Ecto neural progenitor cell (in vitro differentiated cells): ENCODE measurements at regions not wholly inside any gene's neighbourhood (a gene's known extent, or its start where the extent isn't known, plus 50 kb on each side); places are given as distances from the start of the nearest gene placed in this dataset.

Source experiments
- DNase-seq: peaks from one replicate; pipeline ENCODE4 v3.0.0-alpha.2; 2018; ENCODE audit warnings: low spot score

DNA sequence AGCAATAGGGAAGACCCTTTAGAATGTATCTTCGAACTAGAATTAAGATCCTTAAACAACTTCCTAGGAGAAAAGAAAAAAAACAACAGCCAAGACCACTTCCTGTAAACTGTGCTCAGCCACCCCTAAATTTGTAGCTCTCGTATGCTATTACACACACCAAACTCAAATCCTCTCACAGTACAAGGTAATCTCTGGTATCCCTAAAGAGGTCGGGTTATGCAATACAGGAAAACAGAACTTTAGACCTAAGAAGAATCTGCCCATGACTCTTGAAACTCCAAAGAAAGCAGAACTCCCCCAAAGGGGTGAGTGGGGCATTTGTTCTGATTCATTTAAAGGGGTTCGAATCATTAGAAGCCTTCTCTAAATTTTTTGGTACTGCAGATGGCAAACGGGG lies 170.9 kb upstream of the CASK start:
- no peak for DNase-seq

DNA sequence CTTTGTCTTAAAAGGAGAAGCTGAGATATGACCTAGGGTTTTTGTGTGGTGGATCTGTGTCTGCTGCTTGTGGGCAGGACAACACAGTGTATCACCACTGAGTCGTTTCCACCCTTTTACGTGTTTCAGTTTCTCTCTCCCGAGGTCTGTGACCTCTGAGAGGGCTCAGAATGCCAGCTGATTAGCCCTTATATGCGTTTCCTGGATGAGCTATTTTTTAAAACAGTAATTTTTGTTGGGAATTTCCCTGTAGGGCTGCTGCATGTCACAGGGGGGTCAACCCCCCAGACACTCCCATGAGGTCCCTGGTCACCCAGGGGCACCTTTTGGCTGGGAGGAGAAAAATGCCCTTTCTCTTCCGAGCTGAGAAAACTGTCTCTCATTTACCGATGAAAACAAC lies 170.4 kb upstream of the CASK start:
- no peak for DNase-seq

DNA sequence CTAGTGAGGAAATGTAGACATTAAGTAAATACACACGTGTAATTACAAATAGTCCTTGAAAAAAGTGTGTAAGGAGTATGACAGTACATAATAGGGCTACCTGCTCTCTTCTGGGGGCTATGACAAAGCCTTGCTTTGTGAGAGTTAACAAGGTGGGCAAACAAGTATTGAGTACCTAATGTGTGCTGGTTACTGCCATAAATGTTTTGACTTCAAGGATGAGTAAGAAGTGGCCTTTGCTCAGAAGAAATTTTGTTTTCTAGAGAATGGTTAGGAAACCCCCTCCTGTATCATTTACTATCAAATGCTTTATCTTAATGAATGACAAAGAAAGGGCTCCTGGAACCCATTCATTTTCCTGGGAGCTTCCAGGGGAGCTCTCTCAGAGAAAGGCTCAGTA lies 167.0 kb upstream of the CASK start:
- no peak for DNase-seq

DNA sequence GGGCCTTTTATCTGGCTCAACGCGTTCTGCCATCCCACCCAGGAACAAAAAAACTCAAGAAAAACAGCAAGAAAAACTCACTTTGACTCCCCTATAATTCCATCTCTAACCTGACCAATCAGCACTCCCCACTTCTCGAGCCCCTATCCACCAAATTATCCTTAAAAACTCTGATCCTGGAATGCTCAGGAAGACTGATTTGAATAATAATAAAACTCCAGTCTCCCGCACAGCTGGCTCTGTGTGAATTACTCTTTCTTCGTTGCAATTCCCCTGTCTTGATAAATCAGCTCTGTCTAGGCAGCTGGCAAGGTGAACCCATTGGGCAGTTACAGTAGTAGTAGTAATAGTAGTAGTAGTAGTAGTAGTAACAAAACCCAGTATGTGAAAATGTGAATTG lies 165.7 kb upstream of the CASK start:
- no peak for DNase-seq

DNA sequence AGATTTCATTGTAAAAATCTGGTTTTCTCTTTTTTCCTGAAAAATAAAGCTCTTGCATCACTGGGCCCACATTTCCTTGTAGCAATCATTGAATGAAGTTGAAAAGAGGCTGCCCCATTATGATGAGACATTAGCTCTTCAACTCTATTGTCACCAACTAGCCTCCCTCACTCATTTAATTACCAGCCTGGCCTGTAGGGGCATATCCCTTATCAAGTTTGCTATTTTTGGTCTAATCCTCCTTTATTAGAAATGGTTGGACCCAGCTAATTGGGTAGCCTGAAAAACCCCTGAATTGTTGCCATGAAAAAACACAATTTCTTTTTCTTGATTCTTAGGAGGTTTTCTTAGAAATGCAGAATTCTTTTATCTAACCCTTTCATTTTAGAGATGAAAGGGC lies 164.6 kb upstream of the CASK start:
- DNase-seq = no peak

DNA sequence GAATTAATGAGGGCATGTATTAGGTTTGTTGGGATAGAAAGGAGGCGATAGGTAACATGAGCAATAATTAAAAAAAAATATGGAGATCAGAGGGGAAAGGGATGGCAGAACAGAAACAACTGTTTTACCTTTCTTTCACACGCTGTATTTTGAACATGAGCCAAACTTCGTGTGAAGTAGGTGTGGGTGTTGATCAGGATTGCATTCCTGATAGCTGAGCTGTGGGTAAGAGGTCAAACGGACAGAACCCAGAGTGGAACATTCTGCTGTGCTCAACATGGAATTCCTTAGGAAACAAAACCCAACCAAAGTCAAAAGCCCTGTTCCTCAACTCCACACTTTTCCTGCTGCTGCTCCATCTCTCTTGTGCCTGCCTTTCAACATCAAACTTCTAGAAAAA lies 162.5 kb upstream of the CASK start:
- no peak for DNase-seq

DNA sequence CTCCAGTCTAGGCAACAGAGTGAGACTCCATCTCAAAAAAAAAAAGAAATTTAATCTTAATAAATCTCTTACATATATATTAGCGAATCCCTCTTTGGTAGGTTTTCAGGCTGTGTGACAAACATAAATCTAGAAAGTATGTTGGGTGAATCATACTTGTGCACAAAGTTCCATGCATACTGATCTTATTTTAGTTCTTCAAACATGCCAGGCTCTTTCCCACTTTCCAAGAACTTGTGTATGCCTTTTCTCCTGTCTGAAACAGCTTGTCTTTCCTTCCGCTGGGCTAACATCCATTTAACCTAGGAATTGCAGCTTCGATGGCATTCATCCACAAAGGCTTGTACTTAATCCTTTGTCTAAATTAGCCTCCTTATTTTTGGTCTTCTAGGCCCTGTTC lies 156.6 kb upstream of the CASK start:
- DNase-seq = no peak

DNA sequence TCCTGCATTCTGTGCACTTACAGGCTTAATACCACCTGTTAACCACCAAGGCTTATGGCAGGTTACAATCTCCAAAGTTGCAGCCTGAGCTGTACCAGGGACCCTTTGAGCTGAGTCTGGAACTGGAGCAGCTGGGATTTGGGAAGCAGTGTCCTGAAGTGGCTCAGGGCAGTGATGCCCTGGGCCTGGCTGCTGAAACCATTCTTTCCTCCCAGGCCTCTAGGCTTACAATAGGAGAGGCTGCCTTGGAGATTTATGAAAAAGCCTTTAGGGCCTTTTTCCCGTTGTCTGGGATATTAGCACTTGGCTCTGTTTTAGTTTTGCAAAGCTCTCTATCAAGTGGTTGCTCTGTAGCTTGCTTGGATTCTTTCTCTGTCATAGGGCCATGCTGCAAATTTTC lies 154.3 kb upstream of the CASK start:
- DNase-seq = no peak

DNA sequence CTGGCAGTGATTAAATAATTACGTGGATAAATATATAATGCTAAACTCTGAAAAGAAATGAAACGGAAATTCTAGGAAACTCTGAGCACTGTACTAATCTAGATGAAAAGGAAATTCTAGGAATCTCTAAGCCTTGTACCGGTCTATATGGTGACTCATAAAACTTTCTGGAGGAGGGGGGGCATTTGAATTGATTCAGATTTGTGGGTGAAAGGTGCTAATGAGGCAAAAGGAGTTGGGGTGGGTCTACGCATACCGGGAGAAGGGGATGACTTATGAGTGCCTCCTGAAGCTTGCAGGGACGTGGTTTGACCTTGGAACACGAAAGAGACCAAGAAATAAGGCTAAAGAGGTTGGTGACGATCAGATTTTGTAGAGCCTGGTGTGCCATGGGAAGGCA lies 151.7 kb upstream of the CASK start:
- DNase-seq = no peak

DNA sequence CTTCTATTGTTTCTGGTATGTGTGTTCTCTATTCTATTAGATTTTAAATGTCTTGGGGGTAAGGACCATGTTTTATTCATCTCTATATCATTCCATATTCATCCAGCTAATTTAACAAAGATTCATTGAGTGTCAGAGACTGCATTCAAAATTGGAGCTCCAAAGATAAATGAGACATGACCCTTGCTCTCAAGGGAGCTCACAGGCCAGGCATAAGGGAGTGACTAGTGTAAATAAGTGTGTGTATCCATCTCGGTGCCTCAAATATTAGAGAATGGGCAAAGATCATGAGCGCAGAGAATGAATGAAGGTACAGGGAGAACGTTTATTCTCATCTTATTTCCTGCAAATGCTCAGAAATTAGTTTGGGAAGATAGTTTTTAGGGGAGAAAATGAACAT lies 150.1 kb upstream of the CASK start:
- DNase-seq = no peak

DNA sequence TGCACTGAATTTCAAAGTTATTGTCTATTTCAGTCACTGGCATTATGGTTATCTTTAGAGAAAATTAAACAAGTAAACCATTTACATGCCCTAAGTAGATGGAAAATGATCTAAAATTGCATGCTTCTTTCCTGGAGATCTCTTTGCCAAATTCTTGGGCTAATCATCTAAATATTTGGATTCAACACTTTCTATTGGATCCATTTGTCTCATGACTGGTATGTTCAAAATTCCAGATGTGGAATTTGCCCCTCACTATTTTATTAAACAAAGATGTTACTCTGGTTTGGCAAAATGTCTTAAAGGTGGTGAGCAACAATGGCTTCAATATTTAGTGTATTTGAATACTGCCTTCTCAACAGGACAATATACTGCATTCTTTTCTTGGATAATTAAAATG lies 147.5 kb upstream of the CASK start:
- no peak for DNase-seq

DNA sequence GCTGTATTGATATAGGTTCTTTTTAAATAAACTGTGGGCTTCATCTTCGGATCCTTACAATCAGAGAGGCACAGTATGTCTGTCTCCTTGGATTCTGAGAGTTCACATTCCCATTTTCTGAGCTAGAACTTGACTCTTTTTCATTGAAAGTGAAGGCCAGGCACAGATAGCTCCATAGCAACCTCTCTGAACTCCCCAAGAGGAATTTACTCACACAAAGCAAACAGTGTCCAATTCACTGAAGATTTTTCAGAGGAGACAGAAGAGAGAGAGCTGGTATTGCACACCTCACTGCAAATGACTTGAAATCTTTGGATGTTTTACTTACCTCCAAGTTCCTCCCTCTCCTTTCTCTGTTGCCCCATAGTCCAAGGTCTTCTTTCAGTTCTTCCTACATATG lies 130.9 kb upstream of the CASK start:
- DNase-seq = no peak

DNA sequence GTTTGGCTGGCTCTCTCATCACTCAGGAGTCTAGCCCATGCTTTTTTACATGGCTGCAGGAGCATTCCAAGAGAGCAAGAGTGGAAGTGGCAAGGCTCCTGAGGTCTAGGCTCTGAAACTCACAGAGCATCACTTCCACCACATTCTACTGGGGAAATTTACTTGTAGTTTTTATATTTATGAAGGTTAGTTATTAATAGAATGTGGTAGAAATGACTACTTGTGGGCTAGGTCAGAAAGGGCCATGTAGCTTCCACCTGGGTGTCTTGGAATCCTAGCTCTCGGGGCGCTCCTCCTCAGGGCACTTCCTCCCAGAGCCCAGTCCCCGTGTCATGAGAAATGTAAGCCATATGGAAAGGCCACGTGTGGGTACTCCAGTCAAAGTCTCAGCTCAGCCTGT lies 127.0 kb upstream of the CASK start:
- no peak for DNase-seq

DNA sequence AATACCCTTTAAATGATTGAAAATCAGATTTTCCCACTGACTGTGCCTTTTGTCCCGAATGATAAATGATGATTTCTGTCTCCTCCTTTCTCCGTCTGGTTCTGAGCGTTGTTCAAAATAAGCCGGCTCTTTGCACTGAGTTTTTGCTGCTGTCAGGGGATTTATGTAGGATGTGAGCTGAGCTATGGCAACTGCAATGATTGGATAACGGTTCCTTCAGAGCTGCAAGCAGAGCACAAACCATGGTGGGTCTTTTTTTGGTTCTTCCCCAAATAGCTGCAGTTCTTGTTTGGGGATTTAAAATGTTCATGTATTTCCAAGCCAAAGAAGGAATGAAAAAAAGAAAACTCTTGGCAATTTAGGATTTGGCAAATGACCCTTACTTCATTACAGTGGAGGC lies 124.5 kb upstream of the CASK start:
- DNase-seq = no peak

DNA sequence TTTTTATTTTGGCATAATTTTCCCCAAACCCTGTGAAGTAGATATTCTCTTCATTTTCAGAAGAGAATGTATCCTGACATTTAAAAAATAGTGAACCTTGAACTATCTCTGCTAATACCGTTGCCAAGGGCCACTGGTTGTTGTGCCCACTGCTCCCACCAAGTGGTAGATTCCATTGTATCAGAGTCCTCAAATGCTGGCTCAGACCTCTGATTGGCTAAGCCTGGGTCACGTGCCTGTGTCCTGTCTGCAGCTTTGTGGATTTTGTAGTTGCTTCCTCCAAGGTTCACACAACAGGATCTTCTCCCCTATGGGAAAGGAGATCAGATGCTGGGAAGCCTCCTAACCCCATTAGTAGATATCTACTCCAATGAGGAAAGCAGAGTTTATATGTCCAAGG lies 104.8 kb upstream of the CASK start:
- DNase-seq = no peak

DNA sequence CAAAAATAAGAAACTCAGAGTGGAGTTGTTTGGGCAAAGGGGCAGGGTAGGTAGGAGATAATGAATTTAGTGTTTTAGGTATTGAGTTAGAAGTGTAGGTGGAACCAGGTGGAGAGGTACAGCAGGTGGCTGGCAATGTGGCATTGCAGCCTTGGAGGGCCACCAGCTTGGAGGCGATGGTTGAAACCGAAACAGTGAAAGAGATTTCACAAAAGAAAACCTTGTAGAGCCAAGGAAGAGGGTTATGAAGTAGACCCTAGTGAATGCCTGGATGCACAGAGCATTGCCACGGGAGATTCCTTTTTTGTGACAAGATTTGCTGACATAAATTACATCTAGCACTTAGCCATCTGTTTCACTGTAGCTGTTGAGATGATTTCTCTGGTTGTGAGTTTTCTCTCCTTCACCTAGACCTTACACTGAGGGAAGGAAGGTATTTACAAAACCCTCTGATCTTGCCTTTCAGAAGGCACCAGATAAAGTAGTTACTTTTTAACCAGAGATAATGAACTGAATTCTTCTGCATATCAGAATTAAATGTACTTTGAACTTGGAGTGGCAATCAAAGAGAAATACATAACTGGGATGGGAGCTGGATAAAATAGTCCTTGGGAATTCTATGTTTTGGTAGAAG lies 104.1 kb upstream of the CASK start:
- no peak for DNase-seq

DNA sequence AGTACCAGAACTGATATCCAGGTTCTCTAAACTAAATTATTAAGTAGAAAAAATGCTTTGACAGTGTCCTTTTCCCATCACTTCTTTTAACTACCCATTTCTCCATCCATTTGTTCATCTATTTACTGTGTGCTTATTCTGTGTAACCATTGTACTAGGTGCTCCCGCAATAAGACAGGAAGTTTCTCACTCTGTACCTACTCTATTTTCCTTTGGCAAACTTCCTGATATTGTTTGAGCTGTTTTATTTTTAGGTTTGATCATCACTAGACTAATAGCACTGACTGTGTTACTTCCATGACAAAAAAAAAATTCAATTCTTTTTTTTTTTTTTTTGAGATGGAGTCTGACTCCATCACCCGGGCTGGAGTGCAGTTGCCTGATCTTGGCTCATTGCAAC lies 102.5 kb upstream of the CASK start:
- no peak for DNase-seq

DNA sequence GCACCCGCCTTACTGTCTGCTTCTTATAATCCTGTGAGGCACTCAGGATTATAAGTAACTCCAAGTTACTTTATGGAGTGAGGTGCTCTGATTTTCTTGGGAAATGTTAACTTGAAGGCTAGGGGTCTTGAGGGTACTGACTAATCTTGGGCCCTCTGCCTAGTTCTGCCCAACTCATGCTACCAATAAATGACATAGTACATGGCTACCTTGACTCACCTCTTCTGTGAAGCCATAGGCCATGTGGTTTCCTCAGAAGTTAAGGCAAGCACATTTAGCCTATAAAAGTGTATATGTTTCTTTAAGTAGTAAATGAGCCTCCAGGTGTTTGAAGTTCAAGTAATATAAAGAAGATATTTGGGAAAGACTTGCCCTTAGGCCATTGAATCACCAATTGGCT lies 99.8 kb upstream of the CASK start:
- no peak for DNase-seq

DNA sequence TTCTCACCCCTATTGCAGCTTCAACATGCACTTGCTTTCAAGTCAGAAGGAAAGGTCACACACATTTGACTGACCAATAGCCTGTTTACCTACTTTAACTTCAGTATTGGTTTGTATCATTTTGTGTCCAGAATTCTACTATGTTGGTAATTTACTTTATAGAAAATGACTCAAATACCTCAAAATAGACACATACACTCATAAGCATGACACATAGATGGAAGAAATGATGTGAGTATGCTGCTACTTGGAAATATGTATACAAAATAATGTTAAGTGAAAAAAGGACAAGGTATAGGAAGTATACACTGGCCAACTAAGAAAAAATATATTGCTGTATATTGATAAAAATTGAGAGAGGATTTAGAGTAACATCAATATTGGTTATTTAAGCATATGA lies 98.8 kb upstream of the CASK start:
- no peak for DNase-seq

DNA sequence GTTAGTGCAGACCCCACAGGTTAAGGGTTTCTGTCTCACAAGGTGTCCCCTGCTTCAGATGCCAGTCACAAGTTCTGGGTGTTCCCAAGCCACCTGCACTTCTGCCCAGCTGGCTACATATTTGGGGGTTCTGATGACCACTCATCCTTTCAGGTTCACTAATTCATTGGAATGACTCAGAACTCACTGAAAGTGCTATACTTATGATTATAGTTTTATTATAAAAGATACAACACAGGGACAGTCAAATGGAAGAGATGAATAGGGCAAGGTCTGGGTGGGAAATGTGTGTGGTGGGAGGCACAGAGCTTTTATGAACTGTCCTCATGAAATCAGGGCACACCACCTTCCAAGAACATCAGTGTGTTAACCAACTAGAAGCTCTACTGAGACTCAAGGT lies 97.7 kb upstream of the CASK start:
- DNase-seq = no peak

DNA sequence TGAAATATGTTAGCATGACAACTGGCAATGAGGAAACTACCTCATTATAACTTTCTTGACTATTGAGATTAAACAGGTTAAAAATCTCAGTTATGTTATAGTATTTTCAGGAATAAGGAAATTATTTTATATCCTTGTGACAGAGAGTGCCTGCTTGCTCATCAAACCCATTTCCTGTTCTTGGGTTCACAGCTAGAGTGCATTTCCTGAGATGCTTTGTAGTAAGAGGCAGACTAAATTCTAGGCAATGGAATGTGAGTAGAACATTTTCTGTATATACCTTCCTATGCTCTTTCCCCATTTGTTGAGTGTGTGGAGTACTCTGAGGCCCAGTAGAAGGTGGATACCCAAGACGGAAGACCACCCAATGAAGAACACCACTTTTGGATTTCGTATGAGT lies 96.9 kb upstream of the CASK start:
- DNase-seq = no peak

DNA sequence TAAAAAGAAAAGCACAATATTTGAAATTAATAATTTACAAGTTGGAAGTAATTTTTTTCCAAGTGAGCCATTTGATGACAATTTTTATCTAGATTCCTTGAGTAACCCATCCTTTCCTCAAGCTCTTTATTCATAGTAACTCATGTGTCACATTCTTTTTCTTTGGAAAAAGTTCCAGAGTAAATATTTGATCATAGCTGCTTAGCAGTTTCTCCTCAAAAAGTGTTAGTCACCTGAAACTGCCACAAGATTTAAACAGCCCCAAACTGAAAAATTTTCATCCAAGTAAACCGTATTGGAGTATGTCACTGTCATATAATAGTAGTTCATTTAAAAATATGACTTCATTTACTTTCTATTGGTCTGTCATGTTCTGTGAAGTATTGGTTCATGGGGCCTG lies 94.6 kb upstream of the CASK start:
- DNase-seq = no peak

DNA sequence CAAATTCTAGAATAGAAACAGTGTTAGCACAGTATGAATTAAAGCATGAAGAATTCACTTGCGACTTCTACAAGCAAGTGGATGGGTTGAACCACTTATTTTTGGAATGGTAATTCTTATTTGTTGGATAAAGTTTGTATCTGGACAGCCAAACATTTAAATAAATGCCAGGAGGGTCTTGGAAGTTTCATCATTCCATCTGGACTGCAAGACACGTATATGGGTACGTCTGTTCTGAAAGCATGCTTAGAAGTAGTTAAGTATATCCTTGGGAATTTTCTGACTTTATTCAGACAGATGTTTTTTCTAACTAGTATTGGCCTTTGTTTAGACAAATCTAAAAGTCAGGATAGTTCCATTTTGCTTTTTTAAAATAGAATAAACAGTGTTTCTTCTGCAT lies 77.5 kb upstream of the CASK start:
- no peak for DNase-seq

DNA sequence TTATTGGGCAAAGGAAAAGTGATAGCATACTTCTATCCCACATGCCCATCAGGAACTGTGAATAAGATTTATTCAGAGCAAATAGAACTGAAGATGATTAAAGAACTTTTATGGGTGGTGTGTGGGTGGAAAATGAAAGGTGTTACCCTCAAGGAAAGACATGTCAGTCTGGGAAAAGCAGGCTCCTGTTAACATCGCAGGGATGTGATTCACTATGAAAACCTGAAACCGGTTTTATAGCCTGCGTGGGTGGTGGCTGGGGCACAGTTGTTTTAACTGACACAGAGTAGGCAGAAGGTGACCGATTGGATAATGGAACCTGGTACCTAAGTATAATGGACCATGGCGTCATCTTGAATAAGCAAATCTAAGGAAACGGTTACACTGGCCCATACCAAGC lies 61.3 kb upstream of the CASK start:
- DNase-seq = no peak

DNA sequence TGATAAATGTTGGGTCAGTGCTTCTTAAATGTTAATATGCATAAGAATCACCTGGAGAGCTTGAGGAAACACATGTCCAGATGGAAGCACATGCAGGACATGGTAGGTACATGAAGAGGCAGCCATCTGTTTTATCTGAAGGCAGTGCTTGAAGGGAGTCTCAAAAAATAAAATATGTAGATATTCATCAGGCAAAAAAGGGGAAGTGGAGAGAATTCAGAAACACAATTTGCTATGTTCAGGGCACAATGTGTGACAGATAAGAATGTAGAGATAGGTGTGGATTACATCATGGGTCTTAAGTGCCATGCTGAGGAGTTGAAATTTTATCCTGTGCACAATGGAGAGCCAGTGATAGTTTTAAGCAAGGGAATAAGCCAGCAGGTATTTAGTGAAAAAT lies 59.6 kb upstream of the CASK start:
- DNase-seq = no peak
